ENCODE measurements at regions not wholly inside any gene's neighbourhood (a gene's known extent, or its start where the extent isn't known, plus 50 kb on each side); places are given as distances from the start of the nearest gene placed in this dataset.

- no peaks in the 10 kb centered on the region for H3K4me1 ChIP-seq
- no peaks in the 10 kb centered on the region for H3K36me3 ChIP-seq (ENCODE audit: control insufficient read depth, insufficient read depth, low read length)
- H2AFZ ChIP-seq, result no peak overlapping the region
- no peak overlapping the region for H3K4me3 ChIP-seq (ENCODE audit: low read depth, low read length)
- no peak overlapping the region for H3K4me2 ChIP-seq (ENCODE audit: low read length)
- no peaks in the 10 kb centered on the region for H3K79me2 ChIP-seq
- H3K9ac ChIP-seq, result no peak overlapping the region
- H3K27me3 ChIP-seq (ENCODE audit: control insufficient read depth, insufficient read depth, low read length), result no peaks in the 10 kb centered on the region
- no peak overlapping the region for H3K27ac ChIP-seq
- no peaks in the 10 kb centered on the region for H3K9me3 ChIP-seq (ENCODE audit: control insufficient read depth, low read length)
- no peak for TF ChIP-seq CTCF (IDR thresholded peaks at IDR 0.05)
Observed at GRCh38 chr6:137692806-137693205, 174.3 kb upstream of the TNFAIP3 start.

- H2AFZ ChIP-seq, result no peak overlapping the region
- H3K27ac ChIP-seq, result no peak overlapping the region
- no peaks in the 10 kb centered on the region for H3K4me1 ChIP-seq
- no peak overlapping the region for H3K9ac ChIP-seq
- H3K79me2 ChIP-seq, result no peaks in the 10 kb centered on the region
- TF ChIP-seq CTCF (IDR thresholded peaks at IDR 0.05), result no peak
- H3K36me3 ChIP-seq (ENCODE audit: control insufficient read depth, insufficient read depth, low read length), result no peaks in the 10 kb centered on the region
- no peaks in the 10 kb centered on the region for H3K9me3 ChIP-seq (ENCODE audit: control insufficient read depth, low read length)
- no peak overlapping the region for H3K4me2 ChIP-seq (ENCODE audit: low read length)
- H3K27me3 ChIP-seq (ENCODE audit: control insufficient read depth, insufficient read depth, low read length), result no peaks in the 10 kb centered on the region
- H3K4me3 ChIP-seq (ENCODE audit: low read depth, low read length), result no peak overlapping the region
Observed at GRCh38 chr6:137693711-137694110, 173.3 kb upstream of the TNFAIP3 start.

GRCh38 chr6:137696765-137697164 is 170.3 kb upstream of the TNFAIP3 start:
- TF ChIP-seq CTCF (IDR thresholded peaks at IDR 0.05), result no peak
- Histone ChIP-seq H3K4me3 (ENCODE audit: low read depth, low read length) (no peak overlapping the region), H3K4me1 (no peaks in the 10 kb centered on the region), H3K27me3 (ENCODE audit: control insufficient read depth, insufficient read depth, low read length) (no peaks in the 10 kb centered on the region), H3K36me3 (ENCODE audit: control insufficient read depth, insufficient read depth, low read length) (no peaks in the 10 kb centered on the region), H3K4me2 (ENCODE audit: low read length) (no peak overlapping the region), H3K9me3 (ENCODE audit: control insufficient read depth, low read length) (no peaks in the 10 kb centered on the region), H3K79me2 (no peaks in the 10 kb centered on the region), H3K27ac (no peak overlapping the region), H3K9ac (no peak overlapping the region), H2AFZ (no peak overlapping the region)

GRCh38 chr6:137697267-137697938 is 169.7 kb upstream of the TNFAIP3 start:
- H3K9me3 ChIP-seq (ENCODE audit: control insufficient read depth, low read length), result no peaks in the 10 kb centered on the region

More at GRCh38 chr6:137697267-137697938, 169.7 kb upstream of the TNFAIP3 start:
- no peak overlapping the region for H3K9ac ChIP-seq
- no peaks in the 10 kb centered on the region for H3K79me2 ChIP-seq
- H3K36me3 ChIP-seq (ENCODE audit: control insufficient read depth, insufficient read depth, low read length), result no peaks in the 10 kb centered on the region
- no peak overlapping the region for H3K27ac ChIP-seq
- TF ChIP-seq CTCF (IDR thresholded peaks at IDR 0.05), result no peak
- no peak overlapping the region for H3K4me2 ChIP-seq (ENCODE audit: low read length)
- no peak overlapping the region for H3K4me3 ChIP-seq (ENCODE audit: low read depth, low read length)
- H3K4me1 ChIP-seq, result no peaks in the 10 kb centered on the region
- H2AFZ ChIP-seq, result no peak overlapping the region
- H3K27me3 ChIP-seq (ENCODE audit: control insufficient read depth, insufficient read depth, low read length), result no peaks in the 10 kb centered on the region
